GM23248 (cell line): ENCODE measurements at regions not wholly inside any gene's neighbourhood (a gene's known extent, or its start where the extent isn't known, plus 50 kb on each side); places are given as distances from the start of the nearest gene placed in this dataset.

ENCODE experiments used
- EZH2 ChIP-seq: fragments of 200-600 bp; sonication (generic); IDR thresholded peaks from 2 replicates; pipeline ENCODE4 v1.6.1; 2018; ENCODE audit warnings: antibody characterized with exemption, mild to moderate bottlenecking; ENCODE audit not compliant: insufficient read depth, poor library complexity, severe bottlenecking
- EZH2phosphoT487 ChIP-seq: fragments of 200-600 bp; sonication (generic); IDR thresholded peaks from 2 replicates; pipeline ENCODE4 v1.6.1; 2018; ENCODE audit warnings: antibody characterized with exemption, moderate library complexity, mild to moderate bottlenecking, low read depth; ENCODE audit not compliant: insufficient read depth

DNA sequence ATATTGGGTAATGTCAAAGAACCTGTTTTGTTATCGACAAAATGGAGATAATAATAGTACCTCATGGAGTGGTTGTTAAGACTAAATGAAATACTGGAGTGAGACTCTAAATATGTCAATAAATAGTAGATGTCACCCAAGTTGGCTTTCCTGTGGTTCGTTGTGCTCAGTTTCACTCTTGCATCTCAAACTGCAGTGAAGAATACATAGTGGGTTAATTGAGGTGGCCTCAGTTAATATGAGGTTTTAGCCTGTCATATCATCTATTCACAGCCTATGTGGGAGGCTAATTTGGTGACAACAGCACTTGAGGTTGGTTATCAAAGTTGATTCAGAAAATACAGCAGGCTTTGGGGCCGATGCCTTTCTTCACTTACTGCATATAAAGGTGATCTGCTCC lies 485.5 kb upstream of the SUCLG2 start:
- no peak for TF ChIP-seq EZH2
- TF ChIP-seq EZH2phosphoT487, result no peak
